Mesenchymal stem cell (in vitro differentiated cells and primary cell): ENCODE measurements at regions not wholly inside any gene's neighbourhood (a gene's known extent, or its start where the extent isn't known, plus 50 kb on each side); places are given as distances from the start of the nearest gene placed in this dataset.
"Not testable (repeated sequence)": the region's sequence is repeated elsewhere in the genome, so short reads cannot be mapped to it uniquely, and the experiment has no call there.

Experiments
- DNase-seq: peaks from one replicate; pipeline ENCODE4 v3.0.0-alpha.2; 2013
- H2AFZ ChIP-seq: one replicate; pipeline ENCODE4 v1.6.1; 2013; ENCODE audit warnings: low read depth, mild to moderate bottlenecking, control low read depth, inconsistent platforms, low read length, moderate library complexity
- H2AK5ac ChIP-seq: 2 replicates; pipeline ENCODE4 v1.6.1; 2013; ENCODE audit warnings: low read length, moderate library complexity, mild to moderate bottlenecking, inconsistent platforms; ENCODE audit not compliant: severe bottlenecking
- H2BK120ac ChIP-seq: one replicate; pipeline ENCODE4 v1.6.1; 2013; ENCODE audit warnings: low read depth, mild to moderate bottlenecking, inconsistent platforms, low read length, moderate library complexity
- H2BK12ac ChIP-seq, 2 experiments: one replicate each; pipeline ENCODE4 v1.6.1; 2013; ENCODE audit warnings: inconsistent platforms in 2 of 2, low read length in 2 of 2, mild to moderate bottlenecking in 2 of 2, moderate library complexity in 2 of 2, control low read depth in 1 of 2
- H2BK15ac ChIP-seq: one replicate; pipeline ENCODE4 v1.6.1; 2013; ENCODE audit warnings: mild to moderate bottlenecking, low read depth, inconsistent platforms; ENCODE audit not compliant: poor library complexity, severe bottlenecking
- H2BK5ac ChIP-seq: 2 replicates; pipeline ENCODE4 v1.6.1; 2013; ENCODE audit warnings: low read depth, mild to moderate bottlenecking, low read length, control low read depth, inconsistent platforms; ENCODE audit not compliant: poor library complexity, severe bottlenecking
- H3K14ac ChIP-seq, 2 experiments: one replicate each; pipeline ENCODE4 v1.6.1; 2013; ENCODE audit warnings: inconsistent platforms in 2 of 2, low read length in 2 of 2, control low read depth in 1 of 2, mild to moderate bottlenecking in 1 of 2, moderate library complexity in 1 of 2
- H3K18ac ChIP-seq, 2 experiments: one replicate each; pipeline ENCODE4 v1.6.1; 2013; ENCODE audit warnings: inconsistent platforms in 2 of 2, low read length in 2 of 2, control low read depth in 1 of 2, low read depth in 1 of 2, mild to moderate bottlenecking in 1 of 2
- H3K23ac ChIP-seq, 2 experiments: one replicate each; pipeline ENCODE4 v1.6.1; 2013; ENCODE audit warnings: inconsistent platforms in 2 of 2, low read length in 2 of 2, mild to moderate bottlenecking in 2 of 2, moderate library complexity in 2 of 2, control low read depth in 1 of 2
- H3K27ac ChIP-seq: 2 replicates; pipeline ENCODE4 v1.5.1; 2013; ENCODE audit warnings: mild to moderate bottlenecking, moderate library complexity, low read length, control low read depth, inconsistent platforms; ENCODE audit not compliant: poor library complexity, severe bottlenecking
- H3K27me3 ChIP-seq, 2 experiments: 2 replicates each; pipeline versions ENCODE4 v1.6.1 to v1.7.0; 2013; ENCODE audit warnings: low read length in 2 of 2, mild to moderate bottlenecking in 2 of 2, moderate library complexity in 2 of 2, control low read depth in 1 of 2, inconsistent platforms in 1 of 2; ENCODE audit not compliant: control insufficient read depth in 1 of 2, insufficient read depth in 1 of 2
- H3K36me3 ChIP-seq, 2 experiments: 2 replicates each; pipeline versions ENCODE4 v1.6.1 to v1.7.0; 2013; ENCODE audit warnings: low read length in 2 of 2, control low read depth in 1 of 2, inconsistent platforms in 1 of 2, low read depth in 1 of 2, mild to moderate bottlenecking in 1 of 2; ENCODE audit not compliant: insufficient read depth in 2 of 2, control insufficient read depth in 1 of 2
- H3K4ac ChIP-seq, 2 experiments: one replicate each; pipeline ENCODE4 v1.6.1; 2013; ENCODE audit warnings: inconsistent platforms in 2 of 2, low read length in 2 of 2, mild to moderate bottlenecking in 2 of 2, moderate library complexity in 2 of 2, control low read depth in 1 of 2, low read depth in 1 of 2
- H3K4me1 ChIP-seq: 2 replicates; pipeline ENCODE4 v1.6.1; 2013; ENCODE audit warnings: low read depth, low read length, control low read depth; ENCODE audit not compliant: control insufficient read depth, insufficient read depth
- H3K4me2 ChIP-seq: 2 replicates; pipeline ENCODE4 v1.6.1; 2013; ENCODE audit warnings: low read length, mild to moderate bottlenecking, inconsistent platforms; ENCODE audit not compliant: poor library complexity, severe bottlenecking
- H3K4me3 ChIP-seq, 2 experiments: 2 replicates each; pipeline versions ENCODE4 v1.5.1 to v1.7.0; 2013; ENCODE audit warnings: low read length in 2 of 2, mild to moderate bottlenecking in 2 of 2, control low read depth in 1 of 2, low read depth in 1 of 2; ENCODE audit not compliant: insufficient read depth in 1 of 2
- H3K79me1 ChIP-seq: replicated peaks from 2 replicates; pipeline ENCODE4 v1.6.1; 2013; ENCODE audit warnings: mild to moderate bottlenecking, control low read depth, low read length, inconsistent platforms; ENCODE audit not compliant: poor library complexity, severe bottlenecking
- H3K9ac ChIP-seq: 2 replicates; pipeline ENCODE4 v1.7.0; 2013; ENCODE audit warnings: mild to moderate bottlenecking, low read length, moderate library complexity
- H3K9me3 ChIP-seq: 2 replicates; pipeline ENCODE4 v1.7.0; 2013; ENCODE audit warnings: mild to moderate bottlenecking, low read length; ENCODE audit not compliant: control insufficient read depth
- H4K8ac ChIP-seq: one replicate; pipeline ENCODE4 v1.6.1; 2013; ENCODE audit warnings: inconsistent platforms, mild to moderate bottlenecking, low read length, moderate library complexity
- H4K91ac ChIP-seq: one replicate; pipeline ENCODE4 v1.6.1; 2013; ENCODE audit warnings: mild to moderate bottlenecking, low read length, inconsistent platforms
- WGBS: methylation state at CpG from one replicate; pipeline ENCODE4 v1.1.7; 2013; ENCODE audit warnings: mixed read lengths; 5-methylcytosine and 5-hydroxymethylcytosine counted together

DNA sequence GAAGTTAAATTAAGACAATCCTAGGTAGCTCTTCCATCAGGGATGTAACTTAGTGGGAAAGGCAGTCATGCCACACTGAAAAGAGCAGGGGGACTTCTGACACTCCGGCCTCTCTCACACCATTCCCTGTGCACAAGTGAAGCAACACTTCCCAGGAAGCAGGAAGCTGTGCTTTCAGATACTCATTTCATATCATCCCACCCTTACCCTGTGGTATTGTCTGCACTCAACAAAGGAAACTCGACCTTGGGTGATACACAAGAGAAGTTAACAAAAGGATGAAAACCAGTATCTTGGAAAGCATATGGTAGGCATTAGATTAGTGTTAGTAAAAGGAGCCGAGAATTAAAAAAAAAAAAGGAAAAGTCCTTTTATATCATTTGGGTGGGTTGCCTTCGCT is 61.3 kb upstream of the MDM1 start:
- Histone ChIP-seq H3K4me1 (no peaks in the 10 kb centered on the region), H2BK120ac (no peak overlapping the region), H4K8ac (no peak overlapping the region), H2BK12ac (no peak overlapping the region), H3K4me2 (no peak overlapping the region), H2AK5ac (no peak overlapping the region), H3K18ac (no peak overlapping the region), H3K14ac (no peak overlapping the region), H4K91ac (no peak overlapping the region), H3K4me3 (no peak overlapping the region), H2BK5ac (no peak overlapping the region), H2AFZ (no peak overlapping the region), H3K79me1 (no peaks in the 10 kb centered on the region), H3K27me3 (peaks cover 0 to 4% of the 10 kb centered on the region in 2 experiments), H3K27ac (no peak overlapping the region), H3K9ac (no peak overlapping the region), H2BK15ac (no peak overlapping the region), H3K4ac (no peak overlapping the region), H3K9me3 (peaks cover 10% of the 10 kb centered on the region), H3K23ac (no peak overlapping the region), H3K36me3 (no peaks in the 10 kb centered on the region)
- 77% methylated on average over 4 of the region's 4 CpGs for WGBS
- DNase-seq, result no peak

DNA sequence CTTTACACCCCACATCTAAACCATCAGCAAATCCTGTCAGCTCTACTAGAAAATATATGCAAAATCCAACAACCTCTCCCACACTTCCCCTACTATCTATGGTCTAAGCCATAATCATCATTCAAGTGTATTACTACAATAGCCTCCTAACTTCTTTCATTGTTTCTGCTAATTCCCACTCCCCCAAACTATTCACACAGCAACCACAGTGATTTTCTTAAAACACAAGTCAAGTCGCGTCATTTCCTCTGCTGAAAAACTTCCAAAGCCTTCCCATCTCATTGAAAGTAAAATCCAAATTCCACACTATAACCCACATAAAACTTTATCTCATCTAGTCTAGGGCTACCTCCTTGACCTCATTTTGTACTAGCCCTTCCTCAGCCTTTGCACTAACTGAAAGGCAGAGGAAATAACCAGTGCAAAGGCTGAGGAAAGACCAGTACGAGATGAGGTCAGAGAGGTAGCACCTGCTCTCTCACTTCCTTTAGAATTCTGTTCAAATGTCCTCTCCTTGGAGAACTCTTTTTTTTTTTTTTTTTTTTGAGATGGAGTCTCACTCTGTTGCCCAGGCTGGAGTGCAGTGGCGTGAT is 65.5 kb upstream of the MDM1 start:
- H2AFZ ChIP-seq, result no peak overlapping the region
- H3K4me3 ChIP-seq, result no peak overlapping the region
- H3K9ac ChIP-seq, result no peak overlapping the region
- no peak overlapping the region for H3K4ac ChIP-seq
- H3K79me1 ChIP-seq, result no peaks in the 10 kb centered on the region
- H3K14ac ChIP-seq, result no peak overlapping the region
- H3K27me3 ChIP-seq, result no peaks in the 10 kb centered on the region
- no peaks in the 10 kb centered on the region for H3K9me3 ChIP-seq
- no peak for DNase-seq
- H4K8ac ChIP-seq, result no peak overlapping the region
- no peak overlapping the region for H3K4me2 ChIP-seq
- 91% methylated on average over 3 of the region's 4 CpGs for WGBS
- no peak overlapping the region for H2BK15ac ChIP-seq
- H3K4me1 ChIP-seq, result no peaks in the 10 kb centered on the region
- no peak overlapping the region for H2AK5ac ChIP-seq
- no peak overlapping the region for H2BK120ac ChIP-seq
- H4K91ac ChIP-seq, result no peak overlapping the region
- H3K36me3 ChIP-seq, result no peaks in the 10 kb centered on the region
- no peak overlapping the region for H2BK5ac ChIP-seq
- H3K23ac ChIP-seq, result no peak overlapping the region
- H3K27ac ChIP-seq, result no peak overlapping the region
- no peak overlapping the region for H2BK12ac ChIP-seq
- no peak overlapping the region for H3K18ac ChIP-seq

DNA sequence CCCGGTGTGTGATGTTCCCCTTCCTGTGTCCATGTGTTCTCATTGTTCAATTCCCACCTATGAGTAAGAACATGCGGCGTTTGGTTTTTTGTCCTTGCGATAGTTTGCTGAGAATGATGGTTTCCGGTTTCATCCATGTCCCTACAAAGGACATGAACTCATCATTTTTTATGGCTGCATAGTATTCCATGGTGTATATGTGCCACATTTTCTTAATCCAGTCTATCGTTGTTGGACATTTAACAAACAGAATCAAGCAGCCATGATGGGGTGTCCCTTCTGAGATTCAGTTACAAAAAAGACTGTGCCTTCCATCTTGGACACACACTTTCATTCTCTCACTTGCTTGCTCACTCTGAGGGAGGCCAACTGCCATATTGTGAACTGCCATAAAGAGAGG is 66.5 kb upstream of the MDM1 start:
- H3K9ac ChIP-seq, H2AK5ac ChIP-seq, H2BK120ac ChIP-seq, H3K4me3 ChIP-seq, DNase-seq, H2BK5ac ChIP-seq, H2BK12ac ChIP-seq, H3K18ac ChIP-seq, H4K91ac ChIP-seq, H3K4me2 ChIP-seq, H3K4ac ChIP-seq, H3K79me1 ChIP-seq, H3K36me3 ChIP-seq, H3K14ac ChIP-seq, H3K27me3 ChIP-seq, H2BK15ac ChIP-seq, H3K23ac ChIP-seq, H4K8ac ChIP-seq, H3K4me1 ChIP-seq, H3K9me3 ChIP-seq, H3K27ac ChIP-seq: not testable (repeated sequence)
- 100% methylated on average over 1 of the region's 6 CpGs for WGBS
- H2AFZ ChIP-seq, result peak overlapping the region; percentile 29

DNA sequence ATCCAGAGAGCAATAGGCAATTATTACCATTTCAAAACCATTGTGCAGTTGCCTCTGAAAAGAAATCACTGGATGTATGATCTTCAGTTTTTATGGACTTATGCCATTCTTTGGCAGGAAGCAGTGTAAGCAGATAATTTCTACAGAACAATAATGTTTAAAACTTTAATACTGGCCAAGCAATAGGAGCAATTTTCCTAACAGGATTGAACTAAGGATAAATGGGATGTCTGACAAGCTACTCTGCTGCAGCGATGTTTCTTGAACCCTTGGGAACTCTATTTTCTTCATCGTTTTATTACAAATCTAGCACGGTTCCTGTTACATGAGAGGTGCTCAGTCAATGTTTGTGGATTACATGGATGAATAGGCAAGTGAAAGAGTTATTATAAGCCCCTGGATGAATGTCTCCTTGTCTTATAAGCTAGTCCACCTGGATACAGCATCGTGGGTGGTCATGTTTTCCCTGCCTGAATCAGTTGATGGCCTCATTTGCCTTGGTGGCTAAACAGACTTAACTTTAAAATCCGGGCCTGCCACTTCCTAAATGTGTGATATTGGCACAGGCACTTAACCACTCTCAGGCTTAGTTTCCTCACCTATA is 68.2 kb upstream of the MDM1 start:
- no peak overlapping the region for H3K4me3 ChIP-seq
- H3K79me1 ChIP-seq, result no peaks in the 10 kb centered on the region
- no peaks in the 10 kb centered on the region for H3K9me3 ChIP-seq
- no peak overlapping the region for H2AK5ac ChIP-seq
- no peak overlapping the region for H3K14ac ChIP-seq
- H2BK120ac ChIP-seq, result no peak overlapping the region
- no peak overlapping the region for H3K4ac ChIP-seq
- no peak overlapping the region for H3K18ac ChIP-seq
- no peak for DNase-seq
- no peak overlapping the region for H3K4me2 ChIP-seq
- H2BK5ac ChIP-seq, result no peak overlapping the region
- H3K23ac ChIP-seq, result no peak overlapping the region
- no peaks in the 10 kb centered on the region for H3K36me3 ChIP-seq
- H3K27ac ChIP-seq, result no peak overlapping the region
- WGBS, result 89% methylated on average over 5 of the region's 5 CpGs
- no peak overlapping the region for H2BK12ac ChIP-seq
- H2BK15ac ChIP-seq, result no peak overlapping the region
- no peak overlapping the region for H2AFZ ChIP-seq
- no peaks in the 10 kb centered on the region for H3K4me1 ChIP-seq
- no peak overlapping the region for H3K9ac ChIP-seq
- no peak overlapping the region for H4K8ac ChIP-seq
- no peak overlapping the region for H4K91ac ChIP-seq
- H3K27me3 ChIP-seq, result peaks cover 0 to 3% of the 10 kb centered on the region in 2 experiments
